HG02981 (cell line): ENCODE measurements at regions not wholly inside any gene's neighbourhood (a gene's known extent, or its start where the extent isn't known, plus 50 kb on each side); places are given as distances from the start of the nearest gene placed in this dataset.
"Not testable (repeated sequence)": the region's sequence is repeated elsewhere in the genome, so short reads cannot be mapped to it uniquely, and the experiment has no call there.

Source experiments
- ATAC-seq: cut with Tn5 transposase; IDR thresholded peaks from one replicate; pipeline ENCODE4 v1.9.1; 2021; ENCODE audit warnings: mild to moderate bottlenecking, moderate library complexity; ENCODE audit not compliant: unreplicated experiment

GRCh38 chr5:106849266-106849665 lies 821.5 kb downstream of the EFNA5 start:
- no peak for ATAC-seq

- peak; percentile 83 for ATAC-seq
These were observed 826.8 kb downstream of the EFNA5 start for GRCh38 chr5:106843812-106844416.

GRCh38 chr5:106833517-106833916 lies 837.2 kb downstream of the EFNA5 start:
- no peak for ATAC-seq

- ATAC-seq, result no peak
These were observed 843.7 kb downstream of the EFNA5 start for GRCh38 chr5:106827061-106827460.

GRCh38 chr5:106825374-106825773 lies 845.4 kb downstream of the EFNA5 start:
- ATAC-seq, result no peak

- ATAC-seq, result no peak
These were observed 847.9 kb downstream of the EFNA5 start for GRCh38 chr5:106822851-106823250.

GRCh38 chr5:106818552-106818951 lies 852.2 kb downstream of the EFNA5 start:
- ATAC-seq, result no peak

- no peak for ATAC-seq
These were observed 855.8 kb downstream of the EFNA5 start for GRCh38 chr5:106814961-106815360.

GRCh38 chr5:106801554-106801953 lies 869.2 kb downstream of the EFNA5 start:
- no peak for ATAC-seq

GRCh38 chr5:106797996-106798395 lies 872.7 kb downstream of the EFNA5 start:
- no peak for ATAC-seq

GRCh38 chr5:106796081-106796480 lies 874.7 kb downstream of the EFNA5 start:
- ATAC-seq, result no peak

GRCh38 chr5:106784846-106785245 lies 885.9 kb downstream of the EFNA5 start:
- ATAC-seq, result no peak

- ATAC-seq, result no peak
These were observed 890.4 kb downstream of the EFNA5 start for GRCh38 chr5:106780355-106780754.

GRCh38 chr5:106776515-106776914 lies 894.2 kb downstream of the EFNA5 start:
- not testable (repeated sequence) for ATAC-seq

GRCh38 chr5:106768392-106768791 lies 902.3 kb downstream of the EFNA5 start:
- no peak for ATAC-seq

- ATAC-seq, result no peak
These were observed 903.8 kb downstream of the EFNA5 start for GRCh38 chr5:106766916-106767315.

GRCh38 chr5:106759581-106759980 lies 911.2 kb downstream of the EFNA5 start:
- ATAC-seq, result no peak

GRCh38 chr5:106759152-106759551 lies 911.6 kb downstream of the EFNA5 start:
- no peak for ATAC-seq

GRCh38 chr5:106757672-106758071 lies 913.1 kb downstream of the EFNA5 start:
- ATAC-seq, result no peak

GRCh38 chr5:106755789-106756188 lies 914.9 kb downstream of the EFNA5 start:
- no peak for ATAC-seq

- ATAC-seq, result no peak
These were observed 915.7 kb downstream of the EFNA5 start for GRCh38 chr5:106755066-106755465.

- ATAC-seq, result no peak
These were observed 920.9 kb downstream of the EFNA5 start for GRCh38 chr5:106749826-106750225.

GRCh38 chr5:106739127-106739526 lies 931.6 kb downstream of the EFNA5 start:
- no peak for ATAC-seq
